NCI-H446 treated with DMSO at 0.1 percent for 48 hours (cell line): ENCODE measurements at regions not wholly inside any gene's neighbourhood (a gene's known extent, or its start where the extent isn't known, plus 50 kb on each side); places are given as distances from the start of the nearest gene placed in this dataset.
A peak's percentile ranks its signal among the peaks of the same experiment; 100 is the strongest.
"Not testable (repeated sequence)": the region's sequence is repeated elsewhere in the genome, so short reads cannot be mapped to it uniquely, and the experiment has no call there.

Experiments used
- DNase-seq: peaks from one replicate; lab custom pipeline; 2025; lab: John Stamatoyannopoulos, UW

GRCh38 chr4:120200573-120201110 is 134.0 kb upstream of the MAD2L1 start:
- not testable (repeated sequence) for DNase-seq

- peak; percentile 64 for DNase-seq
These were observed 131.8 kb upstream of the MAD2L1 start for GRCh38 chr4:120198411-120198810.

GRCh38 chr4:120177603-120178002 is 111.0 kb upstream of the MAD2L1 start:
- DNase-seq: no peak

- no peak for DNase-seq
These were observed 108.6 kb upstream of the MAD2L1 start for GRCh38 chr4:120175272-120175671.

GRCh38 chr4:120163895-120164294 is 97.2 kb upstream of the MAD2L1 start:
- DNase-seq: no peak

GRCh38 chr4:120158841-120159463 is 92.3 kb upstream of the MAD2L1 start:
- no peak for DNase-seq

GRCh38 chr4:120158046-120158445 is 91.4 kb upstream of the MAD2L1 start:
- DNase-seq: peak; percentile 21

- DNase-seq: peak; percentile 20
These were observed 89.6 kb upstream of the MAD2L1 start for GRCh38 chr4:120156120-120156718.

- no peak for DNase-seq
These were observed 88.6 kb upstream of the MAD2L1 start for GRCh38 chr4:120155287-120155686.

- DNase-seq: no peak
These were observed 78.0 kb upstream of the MAD2L1 start for GRCh38 chr4:120144634-120145033.

- no peak for DNase-seq
These were observed 77.4 kb upstream of the MAD2L1 start for GRCh38 chr4:120144041-120144440.

GRCh38 chr4:120139392-120139791 is 72.7 kb upstream of the MAD2L1 start:
- DNase-seq: no peak

- no peak for DNase-seq
These were observed 66.3 kb upstream of the MAD2L1 start for GRCh38 chr4:120132935-120133334.

- no peak for DNase-seq
These were observed 64.1 kb upstream of the MAD2L1 start for GRCh38 chr4:120130786-120131185.
